OCI-LY3 (cell line): ENCODE measurements at regions not wholly inside any gene's neighbourhood (a gene's known extent, or its start where the extent isn't known, plus 50 kb on each side); places are given as distances from the start of the nearest gene placed in this dataset.

ENCODE experiments used
- H2AFZ ChIP-seq: fragments of 200-600, 300-600 bp; shearing (Covaris generic); 2 replicates; pipeline ENCODE4 v1.6.0; 2014; ENCODE audit warnings: antibody characterized with exemption, low read depth, low read length
- H3K27ac ChIP-seq: fragments of 200-600, 300-600 bp; sonication (generic); 2 replicates; pipeline ENCODE4 v1.5.1; 2014; ENCODE audit warnings: mild to moderate bottlenecking, low read length, moderate library complexity, mixed read lengths
- H3K27me3 ChIP-seq: fragments of 200-600, 300-600 bp; sonication (generic); 2 replicates; pipeline ENCODE4 v1.6.1; 2014; ENCODE audit warnings: low read depth, low read length, mixed read lengths
- H3K36me3 ChIP-seq: fragments of 200-600, 300-600 bp; sonication (generic); replicated peaks from 2 replicates; pipeline ENCODE3; 2014; ENCODE audit warnings: low read depth, low read length, mixed read lengths
- H3K4me1 ChIP-seq: fragments of 300-600, 200-600 bp; sonication (generic); 2 replicates; pipeline ENCODE4 v1.6.1; 2014; ENCODE audit warnings: low read length, mixed read lengths
- H3K4me2 ChIP-seq: fragments of 200-600, 300-600 bp; sonication (generic); 2 replicates; pipeline ENCODE4 v1.6.1; 2014; ENCODE audit warnings: low read length, mixed read lengths
- H3K4me3 ChIP-seq: fragments of 300-600, 200-600 bp; sonication (generic); 2 replicates; pipeline ENCODE4 v1.5.1; 2014; ENCODE audit warnings: antibody characterized with exemption, mild to moderate bottlenecking, low read length, moderate library complexity
- H3K79me2 ChIP-seq: fragments of 300-600, 200-600 bp; shearing (Covaris generic); 2 replicates; pipeline ENCODE4 v1.6.1; 2014; ENCODE audit warnings: mild to moderate bottlenecking, low read length, mixed read lengths
- H3K9ac ChIP-seq: fragments of 300-600, 200-600 bp; shearing (Covaris generic); 2 replicates; pipeline ENCODE4 v1.6.0; 2014; ENCODE audit warnings: mild to moderate bottlenecking, low read length, moderate library complexity
- H3K9me3 ChIP-seq: fragments of 200-600, 300-600 bp; shearing (Covaris generic); 2 replicates; pipeline ENCODE4 v1.6.1; 2014; ENCODE audit warnings: low read length, mixed read lengths; ENCODE audit not compliant: insufficient read depth
- H4K20me1 ChIP-seq: fragments of 200-600, 300-600 bp; sonication (generic); 2 replicates; pipeline ENCODE4 v1.6.1; 2016; ENCODE audit warnings: low read length, mixed read lengths; ENCODE audit not compliant: insufficient read depth
- EZH2phosphoT487 ChIP-seq: fragments of 200-600 bp; shearing (Covaris generic); IDR thresholded peaks from 2 replicates; pipeline ENCODE4 v1.6.1; 2018; ENCODE audit warnings: antibody characterized with exemption, mixed run types, low read depth
- TF ChIP-seq, protein P1 (sequence below): fragments of 200-600, 300-600 bp; sonication (generic); IDR thresholded peaks from 2 replicates; pipeline ENCODE4 v1.5.1; 2014; ENCODE audit warnings: antibody characterized with exemption, low read length, low read depth

DNA sequence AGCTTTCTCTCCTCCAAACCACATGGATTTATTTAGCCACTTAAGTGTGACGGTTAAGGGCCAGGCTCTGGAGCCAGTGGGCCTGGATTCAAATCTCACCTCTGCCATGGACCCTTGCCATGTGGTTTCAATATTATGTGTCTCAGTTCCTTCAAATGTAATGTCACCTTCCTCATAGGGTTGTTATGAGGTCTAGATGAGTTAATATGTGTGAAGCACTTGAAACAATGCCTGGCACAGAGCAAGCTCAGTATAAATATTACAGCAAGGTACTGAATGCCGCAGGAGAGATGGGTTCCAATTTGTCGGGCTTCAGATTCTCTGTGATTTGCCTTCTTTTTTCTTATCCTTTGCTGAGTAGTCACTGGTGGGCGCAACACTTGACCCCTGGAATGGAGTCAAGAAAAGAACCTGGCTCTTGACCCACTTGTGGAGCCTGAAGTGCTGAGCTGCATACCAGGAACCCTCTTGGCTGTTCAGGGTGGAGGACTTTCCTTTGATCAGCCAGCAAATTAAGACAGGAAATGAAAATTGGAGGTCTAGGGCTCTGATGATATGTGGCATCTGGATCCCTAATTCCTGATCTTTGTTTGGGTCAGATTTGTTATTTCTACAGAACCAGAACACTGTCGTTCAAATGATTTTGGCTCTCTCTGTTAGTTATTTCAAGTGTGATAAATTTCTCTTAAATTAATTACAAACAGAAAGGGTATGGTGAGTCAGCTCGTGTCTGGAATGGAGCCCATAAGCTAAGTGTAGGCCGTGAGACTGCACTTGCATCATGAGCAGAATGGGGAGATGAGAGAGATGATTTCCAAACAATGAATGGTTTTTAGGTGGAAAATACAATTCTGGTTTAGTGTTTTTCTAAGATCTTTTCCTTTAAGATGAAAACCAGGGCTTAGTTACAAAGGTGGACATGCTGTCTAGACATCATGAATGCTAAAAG lies 293.0 kb downstream of the KCNS3 start:
- no peak overlapping the region for H3K9ac ChIP-seq
- no peak overlapping the region for H3K27ac ChIP-seq
- H3K36me3 ChIP-seq, result no peaks in the 10 kb centered on the region
- H3K9me3 ChIP-seq, result no peaks in the 10 kb centered on the region
- no peaks in the 10 kb centered on the region for H3K4me1 ChIP-seq
- no peaks in the 10 kb centered on the region for H4K20me1 ChIP-seq
- no peak overlapping the region for H2AFZ ChIP-seq
- H3K27me3 ChIP-seq, result peaks cover 4% of the 10 kb centered on the region; the same call in 1 of the 2 replicates
- H3K79me2 ChIP-seq, result no peaks in the 10 kb centered on the region
- TF ChIP-seq EZH2phosphoT487, result no peak
- TF ChIP-seq, protein P1, sequence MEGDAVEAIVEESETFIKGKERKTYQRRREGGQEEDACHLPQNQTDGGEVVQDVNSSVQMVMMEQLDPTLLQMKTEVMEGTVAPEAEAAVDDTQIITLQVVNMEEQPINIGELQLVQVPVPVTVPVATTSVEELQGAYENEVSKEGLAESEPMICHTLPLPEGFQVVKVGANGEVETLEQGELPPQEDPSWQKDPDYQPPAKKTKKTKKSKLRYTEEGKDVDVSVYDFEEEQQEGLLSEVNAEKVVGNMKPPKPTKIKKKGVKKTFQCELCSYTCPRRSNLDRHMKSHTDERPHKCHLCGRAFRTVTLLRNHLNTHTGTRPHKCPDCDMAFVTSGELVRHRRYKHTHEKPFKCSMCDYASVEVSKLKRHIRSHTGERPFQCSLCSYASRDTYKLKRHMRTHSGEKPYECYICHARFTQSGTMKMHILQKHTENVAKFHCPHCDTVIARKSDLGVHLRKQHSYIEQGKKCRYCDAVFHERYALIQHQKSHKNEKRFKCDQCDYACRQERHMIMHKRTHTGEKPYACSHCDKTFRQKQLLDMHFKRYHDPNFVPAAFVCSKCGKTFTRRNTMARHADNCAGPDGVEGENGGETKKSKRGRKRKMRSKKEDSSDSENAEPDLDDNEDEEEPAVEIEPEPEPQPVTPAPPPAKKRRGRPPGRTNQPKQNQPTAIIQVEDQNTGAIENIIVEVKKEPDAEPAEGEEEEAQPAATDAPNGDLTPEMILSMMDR, result no peak
- no peak overlapping the region for H3K4me3 ChIP-seq
- no peak overlapping the region for H3K4me2 ChIP-seq

GRCh38 chr2:18170642-18171041 lies 292.2 kb downstream of the KCNS3 start:
- Histone ChIP-seq H3K4me2 (no peak overlapping the region), H3K9ac (no peak overlapping the region), H3K27ac (no peak overlapping the region), H3K4me3 (no peak overlapping the region), H3K27me3 (peaks cover 4% of the 10 kb centered on the region; the same call in 1 of the 2 replicates), H3K4me1 (no peaks in the 10 kb centered on the region), H3K9me3 (no peaks in the 10 kb centered on the region), H4K20me1 (no peaks in the 10 kb centered on the region), H3K79me2 (no peaks in the 10 kb centered on the region), H2AFZ (no peak overlapping the region), H3K36me3 (no peaks in the 10 kb centered on the region)
- TF ChIP-seq, protein P1, result no peak
- no peak for TF ChIP-seq EZH2phosphoT487

GRCh38 chr2:18169893-18170175 lies 291.4 kb downstream of the KCNS3 start:
- H3K9ac ChIP-seq, result no peak overlapping the region
- no peak overlapping the region for H3K27ac ChIP-seq
- no peaks in the 10 kb centered on the region for H3K79me2 ChIP-seq
- no peaks in the 10 kb centered on the region for H3K9me3 ChIP-seq
- no peaks in the 10 kb centered on the region for H4K20me1 ChIP-seq
- no peak overlapping the region for H3K4me2 ChIP-seq
- peaks cover 4% of the 10 kb centered on the region; the same call in 1 of the 2 replicates for H3K27me3 ChIP-seq
- no peak for TF ChIP-seq EZH2phosphoT487
- TF ChIP-seq, protein P1, result no peak
- no peaks in the 10 kb centered on the region for H3K36me3 ChIP-seq
- no peak overlapping the region for H3K4me3 ChIP-seq
- H2AFZ ChIP-seq, result no peak overlapping the region
- H3K4me1 ChIP-seq, result no peaks in the 10 kb centered on the region

- Histone ChIP-seq H3K79me2 (no peaks in the 10 kb centered on the region), H3K9me3 (no peaks in the 10 kb centered on the region), H3K4me1 (no peaks in the 10 kb centered on the region), H4K20me1 (no peaks in the 10 kb centered on the region), H3K27me3 (peaks cover 4% of the 10 kb centered on the region; the same call in 1 of the 2 replicates), H3K4me3 (no peak overlapping the region), H3K9ac (no peak overlapping the region), H3K4me2 (no peak overlapping the region), H3K36me3 (no peaks in the 10 kb centered on the region), H3K27ac (no peak overlapping the region), H2AFZ (no peak overlapping the region)
- no peak for TF ChIP-seq EZH2phosphoT487
- TF ChIP-seq, protein P1, result no peak
Observed at GRCh38 chr2:18169121-18169892, 290.8 kb downstream of the KCNS3 start.
